HG02870 (cell line): ENCODE measurements at regions not wholly inside any gene's neighbourhood (a gene's known extent, or its start where the extent isn't known, plus 50 kb on each side); places are given as distances from the start of the nearest gene placed in this dataset.

ENCODE experiments used
- ATAC-seq: cut with Tn5 transposase; IDR thresholded peaks from one replicate; pipeline ENCODE4 v1.9.1; 2021; ENCODE audit warnings: mild to moderate bottlenecking, moderate library complexity; ENCODE audit not compliant: unreplicated experiment

- no peak for ATAC-seq
Observed at GRCh38 chr11:130638033-130638432, 189.6 kb downstream of the ADAMTS15 start.

GRCh38 chr11:130638624-130639023, 190.2 kb downstream of the ADAMTS15 start:
- no peak for ATAC-seq

GRCh38 chr11:130639369-130639768, 190.9 kb downstream of the ADAMTS15 start:
- no peak for ATAC-seq

GRCh38 chr11:130640526-130640925, 192.1 kb downstream of the ADAMTS15 start:
- ATAC-seq, result no peak

- ATAC-seq, result no peak
Observed at GRCh38 chr11:130641876-130642275, 193.4 kb downstream of the ADAMTS15 start.

- ATAC-seq, result no peak
Observed at GRCh38 chr11:130642994-130643393, 194.5 kb downstream of the ADAMTS15 start.

GRCh38 chr11:130644187-130644586, 195.7 kb downstream of the ADAMTS15 start:
- ATAC-seq, result no peak

- ATAC-seq, result no peak
Observed at GRCh38 chr11:130645164-130645842, 196.9 kb downstream of the ADAMTS15 start.

- ATAC-seq, result no peak
Observed at GRCh38 chr11:130645843-130646197, 197.4 kb downstream of the ADAMTS15 start.

- no peak for ATAC-seq
Observed at GRCh38 chr11:130646881-130647280, 198.4 kb downstream of the ADAMTS15 start.

- no peak for ATAC-seq
Observed at GRCh38 chr11:130647371-130647770, 198.9 kb downstream of the ADAMTS15 start.

GRCh38 chr11:130649801-130650200, 201.4 kb downstream of the ADAMTS15 start:
- no peak for ATAC-seq

GRCh38 chr11:130650456-130651030, 202.1 kb downstream of the ADAMTS15 start:
- no peak for ATAC-seq

- ATAC-seq, result no peak
Observed at GRCh38 chr11:130651066-130651855, 202.8 kb downstream of the ADAMTS15 start.

- no peak for ATAC-seq
Observed at GRCh38 chr11:130652671-130653335, 204.4 kb downstream of the ADAMTS15 start.

- no peak for ATAC-seq
Observed at GRCh38 chr11:130653838-130654636, 205.6 kb downstream of the ADAMTS15 start.

- ATAC-seq, result no peak
Observed at GRCh38 chr11:130655300-130655699, 206.9 kb downstream of the ADAMTS15 start.

GRCh38 chr11:130666781-130667251, 218.4 kb downstream of the ADAMTS15 start:
- no peak for ATAC-seq

- ATAC-seq, result no peak
Observed at GRCh38 chr11:130668751-130669150, 220.3 kb downstream of the ADAMTS15 start.

GRCh38 chr11:130670200-130670599, 221.8 kb downstream of the ADAMTS15 start:
- ATAC-seq, result no peak
